Panc1 (cell line): ENCODE measurements at regions not wholly inside any gene's neighbourhood (a gene's known extent, or its start where the extent isn't known, plus 50 kb on each side); places are given as distances from the start of the nearest gene placed in this dataset.

Experiments
- POLR2AphosphoS5 ChIP-seq: IDR thresholded peaks from 2 replicates; pipeline ENCODE4 v1.6.1; 2012; ENCODE audit warnings: mild to moderate bottlenecking, low read depth, low read length, moderate library complexity
- SIN3A ChIP-seq: IDR thresholded peaks from 2 replicates; pipeline ENCODE4 v1.6.1; 2012; ENCODE audit warnings: low read depth, mild to moderate bottlenecking, low read length, moderate library complexity, borderline replicate concordance; ENCODE audit not compliant: insufficient read depth
- TF ChIP-seq, protein P1 (sequence below): fragments of 450-650 bp; IDR thresholded peaks from 2 replicates; pipeline ENCODE4 v1.5.1; 2017; ENCODE audit warnings: mild to moderate bottlenecking

DNA sequence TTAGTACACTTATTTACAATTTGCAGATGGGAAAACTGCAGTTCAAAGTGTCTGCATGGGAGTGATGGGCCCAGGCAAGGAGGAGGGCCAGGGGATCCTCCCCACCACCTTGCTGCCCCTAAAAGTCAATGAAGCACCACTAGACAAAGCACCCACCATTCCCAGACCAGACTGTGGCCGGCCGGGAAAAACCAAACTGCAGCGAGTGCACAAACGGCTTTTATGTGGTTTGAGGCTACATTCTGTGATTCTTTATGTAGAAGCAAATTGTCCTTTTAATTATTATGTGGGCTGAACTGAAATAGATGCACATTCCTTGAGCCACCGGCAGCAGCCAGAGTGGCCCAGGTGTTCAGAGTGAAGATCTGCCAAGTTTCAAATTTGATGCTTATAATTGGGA lies 585.3 kb upstream of the KLF4 start:
- TF ChIP-seq, protein P1, sequence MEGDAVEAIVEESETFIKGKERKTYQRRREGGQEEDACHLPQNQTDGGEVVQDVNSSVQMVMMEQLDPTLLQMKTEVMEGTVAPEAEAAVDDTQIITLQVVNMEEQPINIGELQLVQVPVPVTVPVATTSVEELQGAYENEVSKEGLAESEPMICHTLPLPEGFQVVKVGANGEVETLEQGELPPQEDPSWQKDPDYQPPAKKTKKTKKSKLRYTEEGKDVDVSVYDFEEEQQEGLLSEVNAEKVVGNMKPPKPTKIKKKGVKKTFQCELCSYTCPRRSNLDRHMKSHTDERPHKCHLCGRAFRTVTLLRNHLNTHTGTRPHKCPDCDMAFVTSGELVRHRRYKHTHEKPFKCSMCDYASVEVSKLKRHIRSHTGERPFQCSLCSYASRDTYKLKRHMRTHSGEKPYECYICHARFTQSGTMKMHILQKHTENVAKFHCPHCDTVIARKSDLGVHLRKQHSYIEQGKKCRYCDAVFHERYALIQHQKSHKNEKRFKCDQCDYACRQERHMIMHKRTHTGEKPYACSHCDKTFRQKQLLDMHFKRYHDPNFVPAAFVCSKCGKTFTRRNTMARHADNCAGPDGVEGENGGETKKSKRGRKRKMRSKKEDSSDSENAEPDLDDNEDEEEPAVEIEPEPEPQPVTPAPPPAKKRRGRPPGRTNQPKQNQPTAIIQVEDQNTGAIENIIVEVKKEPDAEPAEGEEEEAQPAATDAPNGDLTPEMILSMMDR = no peak
- TF ChIP-seq POLR2AphosphoS5 (no peak), SIN3A (no peak)
